GM12878 (cell line): ENCODE measurements at regions not wholly inside any gene's neighbourhood (a gene's known extent, or its start where the extent isn't known, plus 50 kb on each side); places are given as distances from the start of the nearest gene placed in this dataset.

ENCODE experiments used
- ATAC-seq: fragments of 200-7000 bp; cut with Tn5 transposase; 3 replicates; pipeline ENCODE4 v1.9.1; 2020; ENCODE audit warnings: mild to moderate bottlenecking, moderate library complexity
- BruUV-seq: library from RNA; stranded (reverse); fragments of 400-500 nt; replicated peaks from 2 replicates; lab custom pipeline; 2021; lab: Mats Ljungman, UMichigan
- CTCF ChIA-PET: fragments of 300-600 bp; sonication (Branson Sonifier 250); formaldehyde crosslinking; extraction: SDS; loops from one replicate; lab custom pipeline; 2021; ENCODE audit warnings: inconsistent platforms; lab: Yijun Ruan, JAX
- POLR2A ChIA-PET: fragments of 350-600 bp; formaldehyde crosslinking; extraction: SDS; loops from one replicate; lab custom pipeline; 2021; ENCODE audit warnings: inconsistent platforms; lab: Charles Lee
- RAD21 ChIA-PET: fragments of 300-600 bp; sonication (Branson Sonifier 250); formaldehyde crosslinking; loops from one replicate; lab custom pipeline; 2023; ENCODE audit warnings: antibody characterized with exemption; ENCODE audit not compliant: unreplicated experiment; lab: Charles Lee
- SMC1A ChIA-PET: fragments of 300-600 bp; sonication (Branson Sonifier 250); formaldehyde crosslinking; loops from one replicate; lab custom pipeline; 2023; ENCODE audit not compliant: unreplicated experiment, uncharacterized antibody; lab: Charles Lee
- DNase-seq: peaks from one replicate; pipeline ENCODE4 v3.0.0-alpha.2; 2011; ENCODE audit warnings: low read depth, low spot score
- FAIRE-seq: peaks from 3 replicates; lab custom pipeline; 2011; peaks lifted over from hg19 to GRCh38; lab: Jason Lieb, UNC
- H2AFZ ChIP-seq: 2 replicates; pipeline ENCODE4 v1.6.0; 2011; ENCODE audit warnings: low read depth, low read length, control low read depth; ENCODE audit not compliant: control insufficient read depth
- H3K27ac ChIP-seq: 2 replicates; pipeline ENCODE4 v1.5.1; 2011; ENCODE audit warnings: control low read depth; ENCODE audit not compliant: control insufficient read depth, insufficient read depth
- H3K27me3 ChIP-seq, 2 experiments: replicated peaks in 1 of 2; 2 replicates each; pipeline versions ENCODE4 v1.6.0 to v1.6.1; 2011; ENCODE audit warnings: low read length in 1 of 2; ENCODE audit not compliant: control insufficient read depth in 2 of 2, insufficient read depth in 2 of 2
- H3K36me3 ChIP-seq, 2 experiments: 2 replicates each; pipeline ENCODE4 v1.5.1; 2011; ENCODE audit warnings: low read length in 1 of 2; ENCODE audit not compliant: control insufficient read depth in 2 of 2, insufficient read depth in 2 of 2
- H3K4me1 ChIP-seq: 2 replicates; pipeline ENCODE4 v1.6.1; 2011; ENCODE audit warnings: mild to moderate bottlenecking, low read length, moderate library complexity, mixed read lengths; ENCODE audit not compliant: control insufficient read depth, insufficient read depth
- H3K4me2 ChIP-seq: 2 replicates; pipeline ENCODE4 v1.6.0; 2011; ENCODE audit warnings: control low read depth; ENCODE audit not compliant: control insufficient read depth, insufficient read depth
- H3K4me3 ChIP-seq: fragments of 200-600 bp; sonication (generic); 2 replicates; pipeline ENCODE4 v1.5.1; 2016
- H3K79me2 ChIP-seq: 2 replicates; pipeline ENCODE4 v1.6.0; 2011; ENCODE audit warnings: low read length; ENCODE audit not compliant: control insufficient read depth, insufficient read depth
- H3K9ac ChIP-seq: 2 replicates; pipeline ENCODE4 v1.8.0; 2011; ENCODE audit warnings: low read length, control low read depth, mixed read lengths; ENCODE audit not compliant: control insufficient read depth, insufficient read depth
- H3K9me3 ChIP-seq: replicated peaks from 3 replicates; pipeline ENCODE4 v1.5.1; 2011; ENCODE audit warnings: mild to moderate bottlenecking, low read length; ENCODE audit not compliant: control insufficient read depth, insufficient read depth
- H4K20me1 ChIP-seq: 2 replicates; pipeline ENCODE4 v1.6.0; 2011; ENCODE audit not compliant: control insufficient read depth, insufficient read depth
- CREM ChIP-seq: IDR thresholded peaks from 2 replicates; pipeline ENCODE4 v1.6.1; 2014; ENCODE audit warnings: antibody characterized with exemption, low read depth
- FOXK2 ChIP-seq: fragments of 450-650 bp; IDR thresholded peaks from 2 replicates; pipeline ENCODE4 v1.6.1; 2017; ENCODE audit warnings: mild to moderate bottlenecking, moderate library complexity
- GABPA ChIP-seq: IDR thresholded peaks from 2 replicates; pipeline ENCODE4 v1.6.1; 2014; ENCODE audit warnings: antibody characterized with exemption, low read depth, mild to moderate bottlenecking, inconsistent platforms
- IKZF2 ChIP-seq, 2 experiments: fragments of 450-650 bp; IDR thresholded peaks; 2 replicates each; pipeline ENCODE4 v1.6.1; 2017; ENCODE audit warnings: mild to moderate bottlenecking in 2 of 2, moderate library complexity in 2 of 2
- IRF3 ChIP-seq: fragments of 450-650 bp; IDR thresholded peaks from 2 replicates; pipeline ENCODE4 v1.6.1; 2014; ENCODE audit warnings: mild to moderate bottlenecking
- IRF5 ChIP-seq: fragments of 450-650 bp; IDR thresholded peaks from 2 replicates; pipeline ENCODE4 v1.6.1; 2017; ENCODE audit warnings: borderline replicate concordance
- KLF5 ChIP-seq: fragments of 450-650 bp; IDR thresholded peaks from 2 replicates; pipeline ENCODE4 v1.6.1; 2014; ENCODE audit warnings: mild to moderate bottlenecking; ENCODE audit not compliant: partially characterized antibody
- RB1 ChIP-seq: fragments of 450-650 bp; formaldehyde crosslinking; IDR thresholded peaks from 2 replicates; pipeline ENCODE4 v1.6.1; 2017; ENCODE audit warnings: mild to moderate bottlenecking, borderline replicate concordance
- SKIL ChIP-seq: fragments of 450-650 bp; IDR thresholded peaks from 2 replicates; pipeline ENCODE4 v1.6.1; 2017; ENCODE audit warnings: mild to moderate bottlenecking, low read depth, inconsistent platforms; ENCODE audit not compliant: poor library complexity, severe bottlenecking
- SMARCA5 ChIP-seq: fragments of 450-650 bp; IDR thresholded peaks from 2 replicates; pipeline ENCODE4 v1.6.1; 2017; ENCODE audit warnings: mild to moderate bottlenecking
- SPI1 ChIP-seq: IDR thresholded peaks from 2 replicates; pipeline ENCODE4 v1.6.1; 2011; ENCODE audit warnings: low read depth, mild to moderate bottlenecking, low read length, moderate library complexity, borderline replicate concordance; ENCODE audit not compliant: insufficient read depth
- SREBF2 ChIP-seq: IDR thresholded peaks from 2 replicates; pipeline ENCODE4 v1.6.1; 2012; ENCODE audit warnings: mild to moderate bottlenecking, low read length
- ZBED1 ChIP-seq: IDR thresholded peaks from 2 replicates; pipeline ENCODE4 v1.6.1; 2016; ENCODE audit warnings: borderline replicate concordance
- ZBTB4 ChIP-seq: fragments of 450-650 bp; formaldehyde crosslinking; IDR thresholded peaks from 2 replicates; pipeline ENCODE4 v1.4.0; 2022; ENCODE audit warnings: mild to moderate bottlenecking, moderate library complexity
- WGBS: methylation state at CpG from one replicate; pipeline ENCODE4 v1.1.6; 2016; ENCODE audit warnings: low lambda C conversion rate; ENCODE audit not compliant: insufficient replicate concordance, insufficient coverage; ENCODE audit errors: missing lambda C conversion rate; 5-methylcytosine and 5-hydroxymethylcytosine counted together
- in situ Hi-C: fragments of 300-500 bp; cut with MboI; formaldehyde crosslinking; loops from 9 replicates; pipeline ENCODE4 v1.14.3; 2018; ENCODE audit warnings: mixed read lengths
- intact Hi-C: fragments of 100-400 bp; cut with micrococcal nuclease; formaldehyde crosslinking; loops from one replicate; pipeline ENCODE4 v1.14.2; 2022; ENCODE audit not compliant: unreplicated experiment

- RAD21 ChIA-PET: no interaction called here
- no peaks in the 10 kb centered on the region for H4K20me1 ChIP-seq
Measured at GRCh38 chr1:228996281-228996680, 261.0 kb downstream of the RHOU start.

More at GRCh38 chr1:228996281-228996680, 261.0 kb downstream of the RHOU start:
- Histone ChIP-seq H3K4me1 (no peaks in the 10 kb centered on the region), H3K9ac (no peak overlapping the region), H3K9me3 (no peaks in the 10 kb centered on the region), H2AFZ (no peak overlapping the region), H3K36me3 (no peaks in the 10 kb centered on the region), H3K4me3 (no peak overlapping the region), H3K79me2 (no peaks in the 10 kb centered on the region), H3K4me2 (no peak overlapping the region), H3K27ac (no peak overlapping the region), H3K27me3 (peaks cover 0 to 4% of the 10 kb centered on the region in 2 experiments; a peak in 1 of 4 replicates)
- ChIA-PET CTCF (no interaction called here), SMC1A (no interaction called here), POLR2A (no interaction called here)
- in situ Hi-C loops (no loop called here), intact Hi-C loops (no loop called here)
- no peak for ATAC-seq
- DNase-seq: no peak
- WGBS: 30% methylated on average over 6 of the region's 6 CpGs
- no peak for FAIRE-seq
- no TSS peak for BruUV-seq
- TF ChIP-seq RB1 (no peak), CREM (no peak), SKIL (no peak), ZBED1 (no peak), IKZF2 (IDR thresholded peaks at IDR 0.05) (no peak), SMARCA5 (no peak), ZBTB4 (CRISPR knock-in tag) (no peak), IRF5 (no peak), SREBF2 (no peak), KLF5 (no peak), SPI1 (no peak), FOXK2 (no peak), IRF3 (no peak), GABPA (no peak)
